Gastrocnemius medialis (tissue), 4 donors: ENCODE measurements at regions not wholly inside any gene's neighbourhood (a gene's known extent, or its start where the extent isn't known, plus 50 kb on each side); places are given as distances from the start of the nearest gene placed in this dataset.
"Not testable (repeated sequence)": the region's sequence is repeated elsewhere in the genome, so short reads cannot be mapped to it uniquely, and the experiment has no call there.

Experiments used
- ATAC-seq, 2 donors: fragments of 150-250 bp; one replicate each; pipeline ENCODE4 v1.9.1; 2016
- DNase-seq, 2 donors: peaks; one replicate each; pipeline ENCODE4 v3.0.0-alpha.2; 2019
- H3K27ac ChIP-seq, 4 donors: fragments of 200-600 bp; sonication (generic); 1 replicate in 1 of 4; 2 replicates in 3 of 4; pipeline ENCODE4 v1.5.1; 2016 to 2018; ENCODE audit warnings: mild to moderate bottlenecking in 2 of 4, moderate library complexity in 1 of 4
- H3K27me3 ChIP-seq, 3 donors: fragments of 200-600 bp; sonication (generic) in 2 of 3; 1 replicate in 1 of 3; 2 replicates in 2 of 3; pipeline versions ENCODE4 v1.5.1 to v1.6.0; 2016 to 2019; ENCODE audit warnings: mild to moderate bottlenecking in 1 of 3, moderate library complexity in 1 of 3
- H3K36me3 ChIP-seq, 2 donors: fragments of 200-600 bp; sonication (generic) in 1 of 2; one replicate each; pipeline ENCODE4 v1.5.1; 2017 to 2018
- H3K4me1 ChIP-seq, 2 donors: fragments of 200-600 bp; sonication (generic) in 1 of 2; one replicate each; pipeline ENCODE4 v1.5.1; 2016 to 2017; ENCODE audit warnings: mild to moderate bottlenecking in 2 of 2
- H3K4me3 ChIP-seq, 4 donors: fragments of 200-600 bp; sonication (generic) in 3 of 4; 1 replicate in 1 of 4; 2 replicates in 3 of 4; pipeline ENCODE4 v1.5.1; 2016 to 2019; ENCODE audit warnings: mild to moderate bottlenecking in 2 of 4
- H3K9me3 ChIP-seq, 3 donors: fragments of 200-600 bp; sonication (generic) in 2 of 3; 1 replicate in 1 of 3; 2 replicates in 2 of 3; pipeline ENCODE4 v1.5.1; 2016 to 2019
- POLR2A ChIP-seq, 2 donors: fragments of 450-650 bp; IDR thresholded peaks; one replicate each; pipeline ENCODE4 v1.6.1; 2017; ENCODE audit warnings: antibody characterized with exemption in 2 of 2, mild to moderate bottlenecking in 2 of 2, moderate library complexity in 2 of 2
- in situ Hi-C, 4 donors: fragments of 200-750 bp; cut with MboI; loops; one replicate each; pipeline versions ENCODE4 v1.15.0 to v1.8.0; 2017; ENCODE audit warnings: low sequenced_read_pairs in 4 of 4
- intact Hi-C: fragments of 100-400 bp; cut with DNase I; formaldehyde crosslinking; loops from one replicate; pipeline ENCODE4 v1.15.1; 2023; ENCODE audit warnings: low total_unique reads
- TF ChIP-seq, protein P1 (sequence below), 5 experiments: fragments of 450-650 bp in 3 of 5; fragments of 200-600 bp in 2 of 5; sonication (generic) in 2 of 5; IDR thresholded peaks in 4 of 5; conservative IDR thresholded peaks in 1 of 5; 1 replicate in 4 of 5; 2 replicates in 1 of 5; pipeline ENCODE4 v1.5.1; 2016 to 2019; ENCODE audit warnings: antibody characterized with exemption in 5 of 5, mild to moderate bottlenecking in 3 of 5, moderate library complexity in 3 of 5

DNA sequence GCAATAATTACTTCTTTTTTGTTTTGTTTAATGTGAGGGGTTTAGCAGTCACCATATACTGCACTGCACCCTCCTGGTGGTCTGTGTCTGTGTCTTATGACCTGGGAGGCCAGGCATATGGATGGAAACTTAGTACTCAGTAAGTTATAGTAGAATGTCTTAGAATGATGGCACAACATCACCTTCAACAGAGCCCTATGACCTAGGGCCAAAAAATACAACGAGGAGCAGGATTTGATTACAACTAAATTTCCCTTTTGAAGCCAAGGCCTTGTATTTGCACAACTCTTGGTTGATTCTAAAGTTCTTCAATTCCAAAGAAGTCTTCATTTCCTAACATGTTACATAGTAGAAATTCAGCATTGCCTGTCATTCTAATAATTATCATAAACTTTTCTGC, 422.1 kb upstream of the PIK3R1 start:
- TF ChIP-seq POLR2A (IDR thresholded peaks at IDR 0.05): no peak
- TF ChIP-seq, protein P1, sequence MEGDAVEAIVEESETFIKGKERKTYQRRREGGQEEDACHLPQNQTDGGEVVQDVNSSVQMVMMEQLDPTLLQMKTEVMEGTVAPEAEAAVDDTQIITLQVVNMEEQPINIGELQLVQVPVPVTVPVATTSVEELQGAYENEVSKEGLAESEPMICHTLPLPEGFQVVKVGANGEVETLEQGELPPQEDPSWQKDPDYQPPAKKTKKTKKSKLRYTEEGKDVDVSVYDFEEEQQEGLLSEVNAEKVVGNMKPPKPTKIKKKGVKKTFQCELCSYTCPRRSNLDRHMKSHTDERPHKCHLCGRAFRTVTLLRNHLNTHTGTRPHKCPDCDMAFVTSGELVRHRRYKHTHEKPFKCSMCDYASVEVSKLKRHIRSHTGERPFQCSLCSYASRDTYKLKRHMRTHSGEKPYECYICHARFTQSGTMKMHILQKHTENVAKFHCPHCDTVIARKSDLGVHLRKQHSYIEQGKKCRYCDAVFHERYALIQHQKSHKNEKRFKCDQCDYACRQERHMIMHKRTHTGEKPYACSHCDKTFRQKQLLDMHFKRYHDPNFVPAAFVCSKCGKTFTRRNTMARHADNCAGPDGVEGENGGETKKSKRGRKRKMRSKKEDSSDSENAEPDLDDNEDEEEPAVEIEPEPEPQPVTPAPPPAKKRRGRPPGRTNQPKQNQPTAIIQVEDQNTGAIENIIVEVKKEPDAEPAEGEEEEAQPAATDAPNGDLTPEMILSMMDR (IDR thresholded peaks at IDR 0.05 in 4 of 5, conservative IDR thresholded peaks at IDR 0.05 in 1 of 5): no peak
- no peaks in the 10 kb centered on the region for H3K9me3 ChIP-seq
- in situ Hi-C loops: no loop called here
- no peak overlapping the region for H3K4me3 ChIP-seq
- peak; percentile 44 to 55 for ATAC-seq
- no peaks in the 10 kb centered on the region for H3K36me3 ChIP-seq
- H3K27me3 ChIP-seq: no peaks in the 10 kb centered on the region
- H3K27ac ChIP-seq: peak overlapping the region in 2 of 4 donors; percentile 14 to 41
- H3K4me1 ChIP-seq: peaks cover 0 to 6% of the 10 kb centered on the region in 2 donors
- no peak for DNase-seq
- intact Hi-C loops: no loop called here

DNA sequence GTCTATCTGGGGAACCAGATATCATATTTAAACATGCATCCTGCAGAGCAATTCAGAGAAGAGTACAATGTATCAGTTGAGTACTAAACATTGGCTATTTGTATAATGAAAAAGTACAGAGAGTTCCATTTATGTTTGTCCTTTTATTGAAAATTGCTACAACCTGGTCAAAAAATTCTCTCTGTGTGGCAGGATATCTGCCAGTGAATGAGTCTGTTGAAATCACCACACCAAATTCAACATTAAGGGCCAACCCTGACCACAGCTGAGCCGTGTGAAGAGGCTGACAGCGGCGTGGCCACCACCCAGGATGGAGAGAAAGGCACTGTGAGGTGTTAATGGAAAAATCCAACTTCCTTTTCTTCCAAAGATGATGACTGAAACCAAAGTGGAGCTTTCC, 422.7 kb upstream of the PIK3R1 start:
- ATAC-seq: peak; percentile 61 to 73
- TF ChIP-seq, protein P1 (IDR thresholded peaks at IDR 0.05 in 4 of 5, conservative IDR thresholded peaks at IDR 0.05 in 1 of 5): no peak
- TF ChIP-seq POLR2A (IDR thresholded peaks at IDR 0.05): no peak
- H3K27ac ChIP-seq: peak overlapping the region in 2 of 4 donors; percentile 14 to 41
- intact Hi-C loops: no loop called here
- no peak overlapping the region for H3K4me3 ChIP-seq
- in situ Hi-C loops: no loop called here
- H3K36me3 ChIP-seq: no peaks in the 10 kb centered on the region
- H3K4me1 ChIP-seq: peaks cover 0 to 6% of the 10 kb centered on the region in 2 donors
- peak; percentile 41 to 57 for DNase-seq
- H3K27me3 ChIP-seq: no peaks in the 10 kb centered on the region
- no peaks in the 10 kb centered on the region for H3K9me3 ChIP-seq

GRCh38 chr5:67790390-67790789, 425.2 kb upstream of the PIK3R1 start:
- in situ Hi-C loops (no loop called here), intact Hi-C loops (no loop called here)
- no peak for DNase-seq
- H3K4me3 ChIP-seq: no peak overlapping the region
- peaks cover 0 to 6% of the 10 kb centered on the region in 2 donors for H3K4me1 ChIP-seq
- no peak for TF ChIP-seq POLR2A (IDR thresholded peaks at IDR 0.05)
- TF ChIP-seq, protein P1 (IDR thresholded peaks at IDR 0.05 in 4 of 5, conservative IDR thresholded peaks at IDR 0.05 in 1 of 5): no peak
- H3K36me3 ChIP-seq: no peaks in the 10 kb centered on the region
- ATAC-seq: no peak
- no peaks in the 10 kb centered on the region for H3K27me3 ChIP-seq
- no peak overlapping the region for H3K27ac ChIP-seq
- H3K9me3 ChIP-seq: no peaks in the 10 kb centered on the region

GRCh38 chr5:67779893-67780623, 435.5 kb upstream of the PIK3R1 start:
- intact Hi-C loops, H3K4me1 ChIP-seq, DNase-seq, ATAC-seq, in situ Hi-C loops, H3K27ac ChIP-seq, H3K9me3 ChIP-seq, H3K4me3 ChIP-seq, H3K36me3 ChIP-seq, H3K27me3 ChIP-seq: not testable (repeated sequence)

DNA sequence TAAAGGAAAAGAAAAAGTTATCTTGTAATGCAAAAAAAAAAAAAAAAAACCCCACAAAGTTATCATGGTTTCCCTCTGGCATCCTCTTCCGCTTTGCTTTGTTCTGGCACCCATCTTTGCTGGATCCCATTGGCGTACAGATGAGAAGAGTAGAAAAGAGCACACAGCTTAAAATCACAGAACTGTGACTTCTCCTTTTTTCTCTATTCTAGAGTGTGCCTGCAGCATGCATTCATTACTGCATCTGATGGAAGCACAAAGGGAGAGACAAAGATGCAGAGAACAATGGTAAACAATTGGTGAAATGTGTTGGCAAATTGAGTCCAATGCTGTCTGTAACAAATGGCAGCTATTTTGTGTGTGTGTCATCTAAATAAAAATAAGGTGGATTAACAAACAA, 440.8 kb upstream of the PIK3R1 start:
- ATAC-seq: no peak
- no peaks in the 10 kb centered on the region for H3K27me3 ChIP-seq
- no peaks in the 10 kb centered on the region for H3K36me3 ChIP-seq
- TF ChIP-seq, protein P1 (IDR thresholded peaks at IDR 0.05 in 4 of 5, conservative IDR thresholded peaks at IDR 0.05 in 1 of 5): no peak
- TF ChIP-seq POLR2A (IDR thresholded peaks at IDR 0.05): no peak
- no peak for DNase-seq
- peak overlapping the region in 2 of 4 donors; percentile 79 to 82 for H3K27ac ChIP-seq
- intact Hi-C loops: loop anchor here (2.0 to 5.0 kb wide), 4 partner anchors 32 to 297 kb away; no protein-coding TSS in a partner anchor
- peaks cover 30 to 32% of the 10 kb centered on the region in 2 donors for H3K4me1 ChIP-seq
- no peak overlapping the region for H3K4me3 ChIP-seq
- no peaks in the 10 kb centered on the region for H3K9me3 ChIP-seq
- in situ Hi-C loops: no loop called here
